NOMO-1 treated with dmso at 0.1 percent for 144 hours (cell line): ENCODE measurements at regions not wholly inside any gene's neighbourhood (a gene's known extent, or its start where the extent isn't known, plus 50 kb on each side); places are given as distances from the start of the nearest gene placed in this dataset.
"Not testable (repeated sequence)": the region's sequence is repeated elsewhere in the genome, so short reads cannot be mapped to it uniquely, and the experiment has no call there.

ENCODE experiments used
- DNase-seq: peaks from one replicate; lab custom pipeline; 2025; ENCODE audit not compliant: unreplicated experiment; lab: John Stamatoyannopoulos, UW

GRCh38 chr5:113719549-113719948, 206.1 kb downstream of the YTHDC2 start:
- DNase-seq, result no peak

DNA sequence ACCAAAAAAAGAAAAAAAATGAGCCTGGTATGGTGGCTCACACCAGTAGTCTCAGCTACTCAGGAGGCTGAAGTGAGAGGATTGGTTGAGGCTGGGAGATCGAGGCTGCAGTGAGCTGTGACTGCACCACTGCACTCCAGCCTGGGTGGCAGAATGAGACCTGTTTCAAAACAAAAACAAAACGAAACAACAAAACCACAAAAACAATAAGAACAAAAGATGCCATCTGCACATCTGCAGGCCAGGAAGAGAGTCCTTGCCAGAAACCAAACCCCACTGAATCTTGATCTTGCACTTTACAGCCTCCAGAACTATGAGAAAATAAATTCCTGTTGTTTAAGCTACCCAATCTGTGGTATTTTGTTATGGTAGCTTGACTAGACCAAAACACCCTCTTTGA, 207.7 kb downstream of the YTHDC2 start:
- DNase-seq, result no peak

- no peak for DNase-seq
Measured at GRCh38 chr5:113723021-113723420, 209.5 kb downstream of the YTHDC2 start.

- no peak for DNase-seq
Measured at GRCh38 chr5:113735751-113736150, 222.3 kb downstream of the YTHDC2 start.

GRCh38 chr5:113742176-113742575, 228.7 kb downstream of the YTHDC2 start:
- DNase-seq, result no peak

DNA sequence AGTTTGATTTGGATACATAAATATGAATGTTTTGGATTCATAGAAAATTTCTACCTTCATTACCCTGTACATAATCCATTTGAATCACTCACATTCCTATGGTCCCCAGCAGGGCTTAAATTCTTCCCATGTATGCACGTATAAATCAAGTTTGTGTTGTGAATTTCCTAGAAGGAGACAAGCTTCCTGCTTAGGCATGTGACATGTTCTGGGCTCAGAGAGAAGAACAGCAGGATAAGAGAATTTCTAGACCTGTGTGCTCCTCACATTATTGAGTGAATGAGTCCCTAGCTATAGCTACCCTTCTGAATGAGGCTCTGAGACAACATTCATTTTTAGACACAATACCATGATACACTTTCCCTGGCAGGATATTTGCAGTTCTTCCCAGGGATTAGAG, 229.1 kb downstream of the YTHDC2 start:
- no peak for DNase-seq

GRCh38 chr5:113748403-113748802, 234.9 kb downstream of the YTHDC2 start:
- no peak for DNase-seq

- DNase-seq, result no peak
Measured at GRCh38 chr5:113749334-113749733, 235.8 kb downstream of the YTHDC2 start.

DNA sequence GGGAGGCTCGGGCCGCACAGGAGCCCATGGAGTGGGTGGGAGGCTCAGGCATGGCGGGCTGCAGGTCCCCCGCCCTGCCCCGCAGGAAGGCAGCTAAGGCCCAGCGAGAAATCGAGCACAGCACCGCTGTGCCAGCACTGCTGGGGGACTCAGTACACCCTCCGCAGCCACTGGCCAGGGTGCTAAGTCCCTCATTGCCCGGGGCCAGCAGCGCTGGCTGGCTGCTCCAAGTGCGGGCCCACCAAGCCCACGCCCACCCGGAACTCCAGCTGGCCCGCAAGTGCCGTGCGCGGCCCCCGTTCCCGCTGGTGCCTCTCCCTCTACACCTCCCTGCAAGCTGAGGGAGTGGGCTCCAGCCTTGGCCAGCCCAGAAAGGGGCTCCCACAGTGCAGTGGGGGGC, 239.7 kb downstream of the YTHDC2 start:
- not testable (repeated sequence) for DNase-seq

DNA sequence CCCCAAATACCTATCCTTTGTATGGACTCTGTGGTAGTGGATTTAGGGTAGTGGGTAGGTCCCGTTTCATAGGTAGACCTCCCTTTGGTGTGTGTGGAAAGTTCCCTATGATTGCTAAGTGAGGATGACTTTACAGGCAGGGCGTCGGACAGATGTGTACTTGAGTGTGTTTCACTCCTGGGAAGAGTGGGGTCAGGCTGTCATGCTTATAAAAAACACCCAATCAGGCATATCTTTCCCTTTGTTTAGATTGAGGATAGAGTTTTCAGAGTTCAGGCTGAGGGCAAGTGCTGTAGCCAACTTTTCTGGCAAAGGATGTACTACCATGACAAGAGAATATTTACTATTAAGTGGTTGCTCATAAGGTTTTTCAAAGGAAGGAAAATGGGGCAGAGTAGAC, 242.0 kb downstream of the YTHDC2 start:
- no peak for DNase-seq

- no peak for DNase-seq
Measured at GRCh38 chr5:113757508-113757907, 244.0 kb downstream of the YTHDC2 start.

GRCh38 chr5:113759505-113759904, 246.0 kb downstream of the YTHDC2 start:
- DNase-seq, result no peak

DNA sequence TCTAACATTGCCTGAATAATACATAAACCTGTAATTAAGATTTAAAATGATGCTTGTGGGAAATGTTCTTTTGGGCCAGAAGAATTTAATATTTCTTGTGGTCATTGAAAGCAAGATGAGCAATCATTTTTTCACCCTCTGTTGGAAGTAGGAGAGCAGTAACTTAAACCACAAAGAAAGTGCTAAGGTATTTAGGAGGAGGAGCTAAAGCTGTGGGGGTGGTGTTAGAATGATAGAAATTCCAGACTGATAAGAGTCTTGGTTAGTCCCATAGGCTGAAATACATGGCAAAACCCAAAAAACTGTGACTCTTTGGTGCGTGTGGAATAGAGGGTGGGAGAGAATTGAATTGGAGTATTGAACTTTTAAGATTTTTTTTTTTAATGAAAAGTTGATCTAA, 247.0 kb downstream of the YTHDC2 start:
- no peak for DNase-seq

DNA sequence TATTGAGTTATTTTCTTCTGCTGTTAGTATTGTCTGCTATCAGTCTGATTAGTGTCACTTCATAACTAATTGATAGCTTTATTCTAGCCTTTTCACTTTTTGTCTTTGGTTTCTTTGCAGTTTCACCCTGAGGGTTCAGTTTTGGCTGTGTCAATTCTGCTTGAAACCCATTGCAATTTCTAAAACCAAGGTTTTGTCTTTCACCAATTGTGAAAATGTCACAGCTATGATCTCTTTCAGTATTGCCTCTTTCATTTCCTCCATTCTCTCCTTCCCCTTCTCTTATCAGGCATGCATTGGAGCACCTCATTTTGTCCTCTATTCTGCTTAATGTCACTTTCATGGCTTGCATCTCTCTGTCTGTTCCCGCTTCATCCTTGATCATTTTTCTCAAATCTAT, 248.1 kb downstream of the YTHDC2 start:
- no peak for DNase-seq

GRCh38 chr5:113764382-113764781, 250.9 kb downstream of the YTHDC2 start:
- no peak for DNase-seq

DNA sequence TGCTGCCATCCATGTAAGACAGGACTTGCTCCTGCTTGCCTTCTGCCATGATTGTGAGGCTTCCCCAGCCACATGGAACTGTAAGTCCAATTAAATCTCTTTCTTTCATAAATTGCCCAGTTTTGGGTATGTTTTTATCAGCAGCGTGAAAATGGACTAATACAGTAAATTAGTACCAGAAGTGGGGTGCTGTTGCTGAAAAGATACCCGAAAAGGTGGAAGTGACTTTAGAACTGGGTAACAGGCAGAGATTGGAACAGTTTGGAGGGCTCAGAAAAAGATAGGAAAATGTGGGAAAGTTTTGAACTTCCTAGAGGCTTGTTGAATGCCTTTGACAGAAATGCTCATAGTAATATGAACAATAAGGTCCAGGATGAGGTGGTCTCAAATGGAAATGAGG, 253.3 kb downstream of the YTHDC2 start:
- DNase-seq, result not testable (repeated sequence)

- no peak for DNase-seq
Measured at GRCh38 chr5:113770648-113771047, 257.2 kb downstream of the YTHDC2 start.

DNA sequence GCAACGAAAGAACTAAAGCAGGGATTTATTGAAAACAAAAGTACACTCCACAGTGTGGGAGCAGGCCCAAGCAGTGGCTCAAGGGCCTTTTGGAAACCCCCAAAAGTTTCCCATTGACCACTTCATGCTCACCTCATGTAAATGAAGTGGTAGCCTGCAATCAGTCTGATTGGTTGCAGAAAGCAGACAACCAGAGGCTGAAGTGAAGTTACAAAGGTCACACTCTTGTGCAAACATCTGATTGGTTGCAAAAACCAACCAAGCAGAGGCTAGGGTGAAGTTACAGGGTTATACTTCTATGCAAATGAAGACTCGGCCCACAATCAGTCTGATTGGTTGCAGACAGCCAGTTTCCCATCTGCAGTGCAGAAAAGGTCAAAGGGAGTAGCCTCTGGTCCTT, 258.0 kb downstream of the YTHDC2 start:
- no peak for DNase-seq

DNA sequence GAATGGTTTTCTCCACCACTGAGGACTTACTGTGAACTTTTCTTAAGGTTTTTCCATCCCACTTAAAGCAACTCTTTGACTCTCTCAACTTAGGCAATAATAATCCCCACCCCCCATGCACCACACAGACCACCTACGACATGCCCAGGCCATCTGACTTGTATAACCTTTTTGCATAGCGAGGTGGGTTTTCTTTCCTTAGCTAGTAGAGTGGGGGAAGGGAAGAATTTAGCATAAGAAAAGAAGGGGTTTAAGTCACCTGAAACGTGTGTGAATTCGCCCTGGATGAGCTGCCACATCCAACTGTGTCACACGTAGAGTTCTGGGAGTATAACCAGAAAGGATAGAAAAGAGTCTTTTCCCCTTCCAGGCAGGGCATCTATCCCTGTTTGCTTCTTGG, 262.7 kb downstream of the YTHDC2 start:
- DNase-seq, result no peak

DNA sequence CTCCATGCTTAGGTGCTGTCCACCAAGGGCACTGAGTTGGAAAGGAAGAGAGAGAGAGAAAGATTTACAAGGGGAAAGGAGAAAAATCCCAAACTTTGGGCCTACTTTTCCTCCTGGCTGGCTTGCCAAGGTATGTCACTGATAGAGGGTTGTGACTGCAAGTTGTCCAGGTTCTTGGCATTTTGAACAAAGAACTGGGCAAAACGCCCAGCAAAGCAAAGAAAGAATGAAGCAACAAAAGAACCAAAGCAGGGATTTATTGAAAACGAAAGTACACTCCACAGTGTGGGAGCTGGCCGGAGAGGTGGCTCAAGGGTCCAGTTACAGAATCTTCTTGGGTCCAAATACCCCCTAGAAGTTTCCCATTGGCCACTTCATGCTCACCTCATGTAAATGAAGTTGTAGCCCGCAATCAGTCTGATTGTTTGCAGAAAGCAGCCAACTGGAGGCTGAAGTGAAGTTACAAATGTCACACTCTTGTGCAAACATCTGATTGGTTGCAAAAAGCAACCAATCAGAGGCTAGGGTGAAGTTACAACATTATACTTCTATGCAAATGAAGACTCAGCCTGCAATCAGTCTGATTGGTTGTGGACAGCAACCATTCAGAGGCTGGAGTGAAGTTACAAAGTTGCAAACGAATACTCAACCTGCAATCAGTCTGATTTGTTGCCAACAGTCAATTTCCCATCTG, 263.5 kb downstream of the YTHDC2 start:
- no peak for DNase-seq

DNA sequence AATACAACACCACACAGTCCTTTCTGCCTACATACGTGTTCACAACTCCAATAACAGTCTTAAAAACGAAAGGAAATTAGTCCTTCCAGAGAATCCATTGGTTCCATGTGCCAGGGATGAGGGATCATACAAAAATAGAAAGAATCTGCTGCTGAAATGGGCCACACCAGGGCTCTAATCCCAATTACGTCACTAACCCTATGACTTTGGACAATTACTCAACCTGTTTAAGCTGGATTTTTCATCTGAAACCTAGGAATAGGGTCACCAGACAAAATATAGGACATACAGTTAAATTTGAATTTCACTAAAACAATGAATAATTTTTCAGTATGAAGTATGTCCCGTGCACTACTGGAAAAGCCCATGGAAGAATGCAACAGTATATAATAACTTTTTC, 264.7 kb downstream of the YTHDC2 start:
- DNase-seq, result no peak

DNA sequence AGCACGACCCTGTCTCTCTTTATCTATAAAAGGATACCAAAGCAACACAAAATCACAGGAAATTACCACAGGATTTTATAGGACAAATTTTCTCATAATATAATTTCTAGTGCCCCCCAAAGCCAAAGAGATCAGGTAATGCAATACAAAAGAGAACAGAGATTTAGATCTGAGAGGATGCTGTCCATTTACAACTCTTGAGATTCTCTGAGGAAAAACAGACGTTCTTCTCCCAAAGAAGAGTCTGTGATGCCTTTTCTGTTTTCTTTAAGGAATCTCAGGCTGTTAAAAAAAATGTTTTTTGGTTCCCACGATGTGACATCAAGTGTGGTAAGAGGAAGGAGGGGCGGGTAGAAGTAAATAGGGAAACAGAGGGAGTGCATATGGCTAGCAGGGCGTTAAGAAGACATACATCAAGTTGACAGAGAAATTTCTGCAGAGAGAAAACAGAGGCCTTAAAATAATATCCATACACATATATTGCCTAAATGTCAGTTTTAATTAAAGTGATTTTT, 274.7 kb downstream of the YTHDC2 start:
- DNase-seq, result no peak

- no peak for DNase-seq
Measured at GRCh38 chr5:113789769-113790168, 276.3 kb downstream of the YTHDC2 start.
